ENCODE measurements at regions not wholly inside any gene's neighbourhood (a gene's known extent, or its start where the extent isn't known, plus 50 kb on each side); places are given as distances from the start of the nearest gene placed in this dataset.

DNA sequence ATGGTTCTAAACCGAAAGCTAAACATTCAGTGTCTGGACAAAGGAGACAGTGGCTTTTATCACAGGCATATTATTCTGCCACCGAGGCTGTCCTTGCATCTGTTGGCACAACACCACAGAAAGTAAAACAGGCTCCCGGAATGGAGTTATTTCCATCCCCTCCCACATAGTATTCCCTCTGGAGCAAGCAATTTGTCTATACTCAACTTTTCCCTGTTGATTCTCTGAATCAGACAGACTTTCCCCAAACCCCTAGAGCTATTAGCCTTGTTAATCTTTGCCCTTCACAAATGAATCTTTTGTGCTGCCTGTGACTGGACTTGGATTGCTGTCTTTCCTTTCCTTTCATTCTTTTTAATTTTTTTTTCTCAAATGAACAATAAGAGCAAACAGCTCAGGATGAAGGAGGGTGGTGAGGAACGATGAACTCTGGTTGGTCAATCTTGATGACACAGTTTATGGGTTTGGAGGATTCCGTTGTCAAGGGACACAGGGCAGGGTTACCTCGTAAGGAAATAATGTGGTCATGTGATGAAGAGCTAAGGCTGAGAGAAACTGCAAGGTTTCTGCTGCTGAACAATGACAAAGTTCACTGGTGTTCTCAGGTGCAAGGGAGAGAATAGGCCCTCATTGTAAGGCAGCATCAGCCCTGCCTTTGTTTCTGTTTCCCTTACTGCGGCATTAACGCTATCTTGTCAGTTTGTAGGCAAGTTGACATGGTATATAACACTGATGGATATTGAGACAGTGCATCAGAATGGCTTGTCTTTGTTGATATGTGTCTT lies 275.0 kb upstream of the BMP2 start:
- Mint-ChIP-seq H3K36me3 (no peaks in the 10 kb centered on the region), H3K4me1 (no peaks in the 10 kb centered on the region), H3K27ac (no peak overlapping the region), H3K27me3 (no peaks in the 10 kb centered on the region), H3K4me3 (no peak overlapping the region), H3K9me3 (peaks cover 5% of the 10 kb centered on the region)
- no peak for ATAC-seq

DNA sequence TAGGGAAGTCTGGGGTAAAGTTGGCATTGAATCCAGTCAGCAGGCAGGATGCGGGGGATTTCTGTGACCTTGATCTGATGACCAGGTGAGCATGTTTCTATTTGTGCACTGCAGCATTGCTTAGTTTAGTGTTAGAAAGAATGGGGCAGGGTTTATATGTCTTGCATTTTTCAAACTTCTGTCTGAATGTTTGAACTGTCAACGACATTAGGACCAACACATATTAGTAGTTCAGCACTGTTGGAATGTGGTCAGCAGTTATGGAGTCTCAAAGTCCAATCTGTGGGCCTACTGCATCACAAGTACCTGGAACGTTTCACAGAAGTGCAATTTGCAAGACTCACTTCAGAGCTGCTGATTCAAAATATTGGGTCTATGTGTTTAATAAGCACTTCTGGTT lies 276.6 kb upstream of the BMP2 start:
- peaks cover 5% of the 10 kb centered on the region for H3K9me3 Mint-ChIP-seq
- no peaks in the 10 kb centered on the region for H3K27me3 Mint-ChIP-seq

GRCh38 chr20:6489361-6490171 lies 277.9 kb upstream of the BMP2 start:
- H3K9me3 Mint-ChIP-seq = peaks cover 8% of the 10 kb centered on the region
- no peaks in the 10 kb centered on the region for H3K4me1 Mint-ChIP-seq
- no peak overlapping the region for H3K4me3 Mint-ChIP-seq
- no peak overlapping the region for H3K27ac Mint-ChIP-seq
- no peaks in the 10 kb centered on the region for H3K36me3 Mint-ChIP-seq
- ATAC-seq = no peak
- H3K27me3 Mint-ChIP-seq = no peaks in the 10 kb centered on the region

More for the DNA sequence above, 276.6 kb upstream of the BMP2 start:
- no peaks in the 10 kb centered on the region for H3K4me1 Mint-ChIP-seq
- no peak overlapping the region for H3K27ac Mint-ChIP-seq
- no peaks in the 10 kb centered on the region for H3K36me3 Mint-ChIP-seq
- ATAC-seq = no peak
- H3K4me3 Mint-ChIP-seq = no peak overlapping the region

DNA sequence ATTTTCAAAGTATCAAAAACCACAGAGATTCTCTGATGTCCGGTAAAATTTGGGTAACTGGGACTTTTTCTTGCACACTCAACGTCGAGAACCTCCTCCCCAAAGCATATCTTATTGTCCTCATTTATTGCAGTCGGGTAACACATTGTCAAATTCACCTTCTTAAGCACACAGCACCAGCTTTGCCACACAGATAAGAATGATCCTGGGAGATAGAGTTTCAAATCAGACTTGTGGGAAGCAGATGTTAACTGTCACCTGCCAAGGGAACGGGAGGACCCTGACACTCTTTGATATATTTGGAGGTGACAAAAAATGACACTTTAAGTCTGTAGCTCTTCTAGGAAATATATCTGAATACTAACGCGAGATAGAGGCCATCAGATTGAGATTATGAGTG lies 282.1 kb upstream of the BMP2 start:
- no peaks in the 10 kb centered on the region for H3K36me3 Mint-ChIP-seq
- H3K4me1 Mint-ChIP-seq = no peaks in the 10 kb centered on the region
- H3K9me3 Mint-ChIP-seq = peaks cover 8% of the 10 kb centered on the region
- H3K4me3 Mint-ChIP-seq = no peak overlapping the region
- H3K27ac Mint-ChIP-seq = no peak overlapping the region
- ATAC-seq = no peak
- no peaks in the 10 kb centered on the region for H3K27me3 Mint-ChIP-seq

DNA sequence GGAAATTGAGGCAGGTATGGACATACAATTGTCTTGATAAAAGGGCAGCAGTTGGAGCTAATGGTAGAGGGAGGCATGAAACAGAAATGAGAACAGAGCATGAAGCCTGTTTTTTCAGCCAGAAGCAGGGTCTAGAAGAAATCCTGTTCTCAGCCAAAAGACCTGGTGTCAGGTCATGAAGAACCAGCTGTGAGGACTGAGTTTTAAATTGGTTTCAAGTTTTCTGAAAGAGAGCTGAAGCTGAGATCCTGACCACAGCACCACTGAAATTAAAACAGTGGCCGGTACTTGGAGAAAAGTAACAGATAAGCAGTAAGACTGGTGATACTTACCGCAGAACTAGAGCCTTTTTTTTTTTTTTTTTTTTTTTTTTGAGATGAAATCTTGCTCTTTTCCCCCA lies 283.8 kb upstream of the BMP2 start:
- H3K27ac Mint-ChIP-seq = no peak overlapping the region
- ATAC-seq = no peak
- no peaks in the 10 kb centered on the region for H3K27me3 Mint-ChIP-seq
- H3K4me3 Mint-ChIP-seq = no peak overlapping the region
- no peaks in the 10 kb centered on the region for H3K4me1 Mint-ChIP-seq
- H3K36me3 Mint-ChIP-seq = no peaks in the 10 kb centered on the region
- H3K9me3 Mint-ChIP-seq = peaks cover 8% of the 10 kb centered on the region

- no peaks in the 10 kb centered on the region for H3K4me1 Mint-ChIP-seq
- no peaks in the 10 kb centered on the region for H3K27me3 Mint-ChIP-seq
- H3K36me3 Mint-ChIP-seq = no peaks in the 10 kb centered on the region
- peaks cover 8% of the 10 kb centered on the region for H3K9me3 Mint-ChIP-seq
- no peak for ATAC-seq
- no peak overlapping the region for H3K27ac Mint-ChIP-seq
- no peak overlapping the region for H3K4me3 Mint-ChIP-seq
Measured at GRCh38 chr20:6482486-6482885, 285.0 kb upstream of the BMP2 start.

DNA sequence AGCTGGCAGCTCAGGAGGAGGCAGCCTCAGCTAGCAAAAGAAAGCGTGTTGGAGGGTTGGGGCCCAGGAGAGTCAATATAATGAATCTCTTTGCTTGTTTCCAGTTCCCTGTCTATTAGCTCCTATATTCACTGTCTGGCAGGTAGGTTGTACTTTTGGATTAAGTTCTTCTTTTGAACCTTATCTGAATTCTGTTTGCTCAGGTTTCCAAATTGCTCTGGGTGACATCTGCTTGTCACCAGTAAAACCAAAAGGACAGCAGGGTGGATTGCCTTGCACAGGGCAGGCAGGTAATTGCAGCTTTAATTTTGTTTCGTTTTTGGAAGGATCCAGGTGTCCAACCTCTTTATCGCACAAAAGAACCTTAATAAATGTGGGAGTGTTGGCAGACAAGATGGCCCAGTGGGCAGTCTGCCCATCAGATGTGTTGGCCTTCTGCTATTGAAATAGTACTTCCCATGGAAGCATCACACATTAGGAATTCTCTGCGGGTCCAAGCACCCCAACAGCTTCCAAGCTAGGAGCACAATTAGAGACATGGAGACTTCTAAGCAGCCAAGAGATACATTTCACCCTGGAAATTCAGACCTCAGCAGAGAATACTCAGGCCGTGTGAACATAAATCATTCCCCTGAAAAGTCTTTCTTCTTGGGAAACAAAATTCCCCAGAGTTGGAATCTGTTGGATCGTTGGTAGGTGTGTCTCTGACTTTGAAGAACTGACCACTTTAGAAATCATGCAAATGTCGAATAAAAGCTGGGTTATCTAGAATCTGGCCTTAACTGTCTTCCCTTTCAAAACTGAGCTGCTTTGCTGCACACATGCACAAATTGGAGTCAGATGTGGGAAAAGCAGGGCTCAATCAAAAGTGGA lies 286.9 kb upstream of the BMP2 start:
- Mint-ChIP-seq H3K36me3 (no peaks in the 10 kb centered on the region), H3K27me3 (no peaks in the 10 kb centered on the region), H3K9me3 (peaks cover 8% of the 10 kb centered on the region), H3K4me3 (no peak overlapping the region), H3K4me1 (no peaks in the 10 kb centered on the region), H3K27ac (no peak overlapping the region)
- ATAC-seq = no peak

DNA sequence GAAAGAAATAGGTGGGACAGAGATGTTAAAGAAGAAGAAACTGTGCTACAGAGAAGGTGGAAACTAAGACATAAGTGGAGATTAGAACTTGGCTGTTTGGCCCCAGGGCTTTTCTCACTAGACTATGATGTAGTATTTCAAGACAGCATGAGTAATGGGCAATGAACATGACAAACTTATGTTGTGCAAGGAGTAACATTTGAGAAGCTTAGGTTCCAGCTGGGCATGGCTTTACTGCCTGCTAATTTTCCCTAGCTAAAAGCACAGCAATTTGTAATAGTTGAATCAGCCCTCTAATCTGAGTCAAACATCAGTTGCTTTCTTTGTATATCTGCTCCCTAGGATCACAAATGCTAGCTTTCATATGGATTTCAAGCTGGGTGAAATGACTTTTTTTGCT lies 294.3 kb upstream of the BMP2 start:
- Mint-ChIP-seq H3K27ac (no peak overlapping the region), H3K9me3 (no peaks in the 10 kb centered on the region), H3K4me1 (no peaks in the 10 kb centered on the region), H3K36me3 (no peaks in the 10 kb centered on the region), H3K4me3 (no peak overlapping the region), H3K27me3 (no peaks in the 10 kb centered on the region)
- ATAC-seq = no peak

- Mint-ChIP-seq H3K4me1 (no peaks in the 10 kb centered on the region), H3K27me3 (no peaks in the 10 kb centered on the region), H3K36me3 (no peaks in the 10 kb centered on the region), H3K9me3 (no peaks in the 10 kb centered on the region), H3K27ac (no peak overlapping the region), H3K4me3 (no peak overlapping the region)
- no peak for ATAC-seq
Measured at GRCh38 chr20:6471871-6472270, 295.6 kb upstream of the BMP2 start.

- no peaks in the 10 kb centered on the region for H3K9me3 Mint-ChIP-seq
- no peaks in the 10 kb centered on the region for H3K4me1 Mint-ChIP-seq
- H3K27ac Mint-ChIP-seq = no peak overlapping the region
- no peak for ATAC-seq
- no peak overlapping the region for H3K4me3 Mint-ChIP-seq
- H3K27me3 Mint-ChIP-seq = no peaks in the 10 kb centered on the region
- H3K36me3 Mint-ChIP-seq = no peaks in the 10 kb centered on the region
Measured at GRCh38 chr20:6471110-6471647, 296.3 kb upstream of the BMP2 start.

- no peak overlapping the region for H3K4me3 Mint-ChIP-seq
- H3K27me3 Mint-ChIP-seq = no peaks in the 10 kb centered on the region
- H3K27ac Mint-ChIP-seq = no peak overlapping the region
- no peaks in the 10 kb centered on the region for H3K36me3 Mint-ChIP-seq
- H3K9me3 Mint-ChIP-seq = no peaks in the 10 kb centered on the region
- H3K4me1 Mint-ChIP-seq = no peaks in the 10 kb centered on the region
- ATAC-seq = no peak
Measured at GRCh38 chr20:6469695-6470094, 297.8 kb upstream of the BMP2 start.

DNA sequence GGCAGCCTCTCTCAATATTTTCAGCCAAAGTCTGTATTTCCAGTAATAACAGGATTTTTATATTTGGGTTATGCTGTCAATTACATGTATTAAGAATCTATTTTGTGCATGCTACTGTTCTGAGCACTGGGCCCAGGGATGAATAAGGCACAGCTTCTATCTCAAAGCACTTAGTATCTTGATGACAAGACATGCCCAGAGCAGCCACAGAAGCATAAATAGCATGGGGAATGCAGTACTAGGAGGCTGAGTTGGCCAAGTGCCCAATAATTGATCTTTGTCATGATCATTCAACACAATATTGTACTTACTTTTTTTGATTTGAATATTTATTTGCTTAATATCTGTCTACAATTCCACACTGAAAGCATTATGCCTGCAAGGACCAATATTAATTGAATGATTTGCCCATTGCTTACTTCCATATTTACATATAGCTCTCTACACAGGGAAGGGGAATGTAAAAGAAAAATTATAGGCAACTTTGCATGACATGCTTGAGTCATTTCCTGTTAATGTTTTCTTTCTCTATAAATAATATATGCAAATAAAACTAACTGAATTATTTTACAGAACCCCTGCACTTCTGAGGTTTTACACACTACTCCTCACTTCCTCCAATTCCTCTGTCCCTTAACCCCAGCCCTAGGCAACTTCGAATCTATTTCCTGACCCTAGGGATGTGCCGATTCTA lies 298.9 kb upstream of the BMP2 start:
- no peaks in the 10 kb centered on the region for H3K4me1 Mint-ChIP-seq
- H3K27ac Mint-ChIP-seq = no peak overlapping the region
- no peaks in the 10 kb centered on the region for H3K9me3 Mint-ChIP-seq
- no peak overlapping the region for H3K4me3 Mint-ChIP-seq
- no peaks in the 10 kb centered on the region for H3K27me3 Mint-ChIP-seq
- H3K36me3 Mint-ChIP-seq = no peaks in the 10 kb centered on the region
- ATAC-seq = no peak

DNA sequence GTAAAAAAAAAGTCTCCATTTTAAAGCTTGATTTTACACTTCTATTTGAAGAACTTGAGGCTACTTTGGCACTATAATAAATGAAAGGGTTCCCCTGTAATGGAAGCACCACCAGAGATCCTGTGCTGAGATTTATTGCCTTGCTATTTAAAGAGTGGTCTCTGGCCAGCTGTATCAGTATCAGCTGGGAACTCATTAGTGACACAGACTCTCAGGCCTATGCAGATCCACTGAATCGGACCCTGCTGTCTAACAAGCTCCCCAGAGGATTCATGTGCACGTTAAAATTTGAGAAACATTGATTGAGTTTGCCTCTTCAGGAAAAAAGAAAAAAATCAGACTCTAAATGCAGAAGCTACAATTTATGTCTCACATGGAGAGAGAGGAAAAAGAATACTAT lies 299.9 kb upstream of the BMP2 start:
- H3K36me3 Mint-ChIP-seq = no peaks in the 10 kb centered on the region
- no peaks in the 10 kb centered on the region for H3K4me1 Mint-ChIP-seq
- no peaks in the 10 kb centered on the region for H3K27me3 Mint-ChIP-seq
- no peak overlapping the region for H3K4me3 Mint-ChIP-seq
- H3K27ac Mint-ChIP-seq = no peak overlapping the region
- ATAC-seq = no peak
- no peaks in the 10 kb centered on the region for H3K9me3 Mint-ChIP-seq

DNA sequence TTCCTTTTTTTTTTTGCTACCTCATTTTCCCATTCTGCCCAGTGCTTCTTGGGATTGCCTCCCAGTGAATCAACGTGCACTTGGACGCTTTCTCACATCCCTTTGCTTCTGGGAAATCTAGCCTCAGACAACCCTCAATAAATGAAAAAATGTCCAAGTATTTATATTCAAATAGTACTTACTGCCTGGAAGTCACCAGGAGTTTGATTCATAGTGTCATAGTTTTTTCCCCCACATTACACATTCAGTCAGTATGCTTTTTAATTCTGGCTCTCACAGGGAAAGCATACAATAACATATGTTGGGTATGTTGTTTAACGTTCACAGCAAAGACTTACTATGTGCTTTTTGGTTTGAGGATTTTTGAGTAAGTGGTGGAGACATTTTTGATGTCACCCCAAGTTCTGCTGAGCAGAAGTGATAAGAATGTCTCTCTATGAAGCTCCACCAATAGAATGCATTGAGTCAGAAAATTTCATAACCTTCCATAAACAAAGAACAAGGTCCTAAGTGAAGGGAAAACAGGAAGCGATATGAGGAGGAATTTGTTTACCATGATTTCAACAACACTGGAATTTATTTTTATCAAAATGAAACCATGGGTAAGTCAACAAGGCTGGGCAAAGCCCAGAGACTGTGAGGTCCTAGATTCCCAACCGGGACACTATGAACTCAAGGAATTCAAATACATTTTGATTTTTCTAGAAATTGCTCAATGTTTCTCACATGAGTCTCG lies 301.2 kb upstream of the BMP2 start:
- H3K4me3 Mint-ChIP-seq = no peak overlapping the region
- H3K27ac Mint-ChIP-seq = no peak overlapping the region
- ATAC-seq = no peak
- no peaks in the 10 kb centered on the region for H3K27me3 Mint-ChIP-seq
- H3K4me1 Mint-ChIP-seq = no peaks in the 10 kb centered on the region
- H3K9me3 Mint-ChIP-seq = no peaks in the 10 kb centered on the region
- no peaks in the 10 kb centered on the region for H3K36me3 Mint-ChIP-seq

Data from stimulated activated memory B cell treated with anti-CD40 and anti-IgM and Interleukin-4, amounts not matched to agents 10 μg/mL and 1 μg/mL and 100 μg/mL, for 72 hours (primary cell).